Epithelial cell of esophagus (primary cell): ENCODE measurements at regions not wholly inside any gene's neighbourhood (a gene's known extent, or its start where the extent isn't known, plus 50 kb on each side); places are given as distances from the start of the nearest gene placed in this dataset.
"Not testable (repeated sequence)": the region's sequence is repeated elsewhere in the genome, so short reads cannot be mapped to it uniquely, and the experiment has no call there.

Source experiments
- DNase-seq: peaks from one replicate; pipeline ENCODE4 v3.0.0; 2010; ENCODE audit warnings: low read depth
- H3K4me3 ChIP-seq: 2 replicates; pipeline ENCODE4 v1.5.1; 2011; ENCODE audit warnings: mild to moderate bottlenecking, low read length, control low read depth
- CTCF ChIP-seq: IDR thresholded peaks from 2 replicates; pipeline ENCODE4 v1.5.1; 2011; ENCODE audit warnings: low read depth, mild to moderate bottlenecking, low read length, control low read depth, inconsistent platforms; ENCODE audit not compliant: insufficient read depth; ENCODE audit errors: missing control alignments

- H3K4me3 ChIP-seq = no peak overlapping the region
- no peak for TF ChIP-seq CTCF
- DNase-seq = no peak
Observed at GRCh38 chr15:20348291-20348899, 193.2 kb downstream of the GOLGA6L6 start.

- no peak overlapping the region for H3K4me3 ChIP-seq
- TF ChIP-seq CTCF = no peak
- DNase-seq = no peak
Observed at GRCh38 chr15:20346082-20346805, 195.4 kb downstream of the GOLGA6L6 start.

- DNase-seq = no peak
- TF ChIP-seq CTCF = no peak
- H3K4me3 ChIP-seq = no peak overlapping the region
Observed at GRCh38 chr15:20345401-20345958, 196.1 kb downstream of the GOLGA6L6 start.

- no peak overlapping the region for H3K4me3 ChIP-seq
- DNase-seq = no peak
- no peak for TF ChIP-seq CTCF
Observed at GRCh38 chr15:20344601-20345400, 196.8 kb downstream of the GOLGA6L6 start.

GRCh38 chr15:20343395-20344211 lies 198.0 kb downstream of the GOLGA6L6 start:
- DNase-seq, H3K4me3 ChIP-seq: not testable (repeated sequence)

- not testable (repeated sequence) for H3K4me3 ChIP-seq, DNase-seq
Observed at GRCh38 chr15:20342601-20343394, 198.8 kb downstream of the GOLGA6L6 start.
